MM.1S (cell line): ENCODE measurements at regions not wholly inside any gene's neighbourhood (a gene's known extent, or its start where the extent isn't known, plus 50 kb on each side); places are given as distances from the start of the nearest gene placed in this dataset.

Experiments used
- DNase-seq: peaks from one replicate; pipeline ENCODE4 v3.0.0-alpha.2; 2015
- H2AFZ ChIP-seq: fragments of 300-600 bp; sonication (generic); 2 replicates; pipeline ENCODE4 v1.6.0; 2016; ENCODE audit warnings: antibody characterized with exemption, low read length
- H3F3A ChIP-seq: fragments of 300-600 bp; sonication (generic); 2 replicates; pipeline ENCODE4 v1.6.1; 2016; ENCODE audit warnings: mild to moderate bottlenecking, antibody characterized with exemption, low read length, moderate library complexity, mixed read lengths; ENCODE audit not compliant: insufficient read depth
- H3K27ac ChIP-seq: fragments of 300-600 bp; sonication (generic); 2 replicates; pipeline ENCODE4 v1.5.1; 2016; ENCODE audit warnings: mild to moderate bottlenecking, low read length
- H3K27me3 ChIP-seq: fragments of 300-600 bp; sonication (generic); replicated peaks from 2 replicates; pipeline ENCODE4 v1.6.0; 2016; ENCODE audit warnings: low read length; ENCODE audit not compliant: insufficient read depth
- H3K36me3 ChIP-seq: fragments of 300-600 bp; sonication (generic); replicated peaks from 2 replicates; pipeline ENCODE4 v1.6.1; 2016; ENCODE audit warnings: mild to moderate bottlenecking, low read length, mixed read lengths; ENCODE audit not compliant: insufficient read depth
- H3K4me1 ChIP-seq: fragments of 300-600 bp; sonication (generic); 2 replicates; pipeline ENCODE4 v1.6.1; 2016; ENCODE audit warnings: low read length, mixed read lengths
- H3K4me2 ChIP-seq: fragments of 300-600 bp; sonication (generic); 2 replicates; pipeline ENCODE4 v1.6.0; 2016; ENCODE audit warnings: low read depth, low read length
- H3K4me3 ChIP-seq: fragments of 300-600 bp; sonication (generic); 2 replicates; pipeline ENCODE4 v1.5.1; 2016; ENCODE audit warnings: low read length, mixed read lengths
- H3K79me2 ChIP-seq: fragments of 300-600 bp; sonication (generic); 2 replicates; pipeline ENCODE4 v1.6.1; 2016; ENCODE audit warnings: mixed run types, low read length, mixed read lengths
- H3K9ac ChIP-seq: fragments of 300-600 bp; sonication (generic); 2 replicates; pipeline ENCODE4 v1.6.1; 2016; ENCODE audit warnings: low read length, mixed read lengths
- H3K9me2 ChIP-seq: fragments of 300-600 bp; sonication (generic); replicated peaks from 2 replicates; pipeline ENCODE4 v1.6.1; 2016; ENCODE audit warnings: mild to moderate bottlenecking, low read length, mixed read lengths; ENCODE audit not compliant: insufficient read depth
- H3K9me3 ChIP-seq: fragments of 300-600 bp; sonication (generic); replicated peaks from 2 replicates; pipeline ENCODE4 v1.6.1; 2016; ENCODE audit warnings: mild to moderate bottlenecking, low read length, mixed read lengths; ENCODE audit not compliant: insufficient read depth
- H4K20me1 ChIP-seq: fragments of 300-600 bp; sonication (generic); 2 replicates; pipeline ENCODE4 v1.6.1; 2016; ENCODE audit warnings: mild to moderate bottlenecking, low read length, moderate library complexity, mixed read lengths; ENCODE audit not compliant: insufficient read depth
- EZH2 ChIP-seq: fragments of 300-600 bp; sonication (generic); optimal IDR thresholded peaks from 2 replicates; pipeline ENCODE3; 2017; ENCODE audit warnings: low read depth, mild to moderate bottlenecking, antibody characterized with exemption, low read length, mixed read lengths
- EZH2phosphoT487 ChIP-seq: fragments of 300-600 bp; sonication (generic); IDR thresholded peaks from 2 replicates; pipeline ENCODE4 v1.6.1; 2018; ENCODE audit warnings: antibody characterized with exemption, low read length
- TF ChIP-seq, protein P1 (sequence below): fragments of 300-600 bp; sonication (generic); IDR thresholded peaks from 2 replicates; pipeline ENCODE4 v1.5.1; 2016; ENCODE audit warnings: antibody characterized with exemption, low read length, mixed read lengths

DNA sequence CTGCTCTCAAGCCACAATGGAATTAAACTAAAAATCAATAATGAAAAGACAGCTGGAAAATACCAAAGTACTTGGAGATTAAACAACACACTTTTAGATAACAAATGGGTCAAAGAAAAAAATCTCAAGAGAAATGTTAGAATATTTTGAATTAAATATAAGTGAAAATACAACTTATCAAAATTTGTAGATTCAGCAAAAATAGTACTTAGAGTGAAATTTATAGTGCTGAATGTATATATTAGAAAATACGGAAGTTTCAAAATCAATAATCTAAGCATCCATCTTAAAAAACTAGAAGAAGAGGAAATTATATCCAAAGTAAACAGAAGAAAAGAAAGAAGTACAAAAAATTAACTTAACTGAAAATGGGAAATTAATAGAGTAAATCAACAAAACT, 179.2 kb upstream of the CDH11 start:
- no peaks in the 10 kb centered on the region for H3K4me1 ChIP-seq
- no peak overlapping the region for H3K4me3 ChIP-seq
- H3F3A ChIP-seq: no peaks in the 10 kb centered on the region
- H3K9me3 ChIP-seq: no peaks in the 10 kb centered on the region; the same call in 1 of the 2 replicates
- H4K20me1 ChIP-seq: no peaks in the 10 kb centered on the region
- H3K9me2 ChIP-seq: no peaks in the 10 kb centered on the region
- H3K9ac ChIP-seq: no peak overlapping the region
- H3K36me3 ChIP-seq: no peaks in the 10 kb centered on the region
- TF ChIP-seq EZH2: no peak
- TF ChIP-seq EZH2phosphoT487: no peak
- TF ChIP-seq, protein P1, sequence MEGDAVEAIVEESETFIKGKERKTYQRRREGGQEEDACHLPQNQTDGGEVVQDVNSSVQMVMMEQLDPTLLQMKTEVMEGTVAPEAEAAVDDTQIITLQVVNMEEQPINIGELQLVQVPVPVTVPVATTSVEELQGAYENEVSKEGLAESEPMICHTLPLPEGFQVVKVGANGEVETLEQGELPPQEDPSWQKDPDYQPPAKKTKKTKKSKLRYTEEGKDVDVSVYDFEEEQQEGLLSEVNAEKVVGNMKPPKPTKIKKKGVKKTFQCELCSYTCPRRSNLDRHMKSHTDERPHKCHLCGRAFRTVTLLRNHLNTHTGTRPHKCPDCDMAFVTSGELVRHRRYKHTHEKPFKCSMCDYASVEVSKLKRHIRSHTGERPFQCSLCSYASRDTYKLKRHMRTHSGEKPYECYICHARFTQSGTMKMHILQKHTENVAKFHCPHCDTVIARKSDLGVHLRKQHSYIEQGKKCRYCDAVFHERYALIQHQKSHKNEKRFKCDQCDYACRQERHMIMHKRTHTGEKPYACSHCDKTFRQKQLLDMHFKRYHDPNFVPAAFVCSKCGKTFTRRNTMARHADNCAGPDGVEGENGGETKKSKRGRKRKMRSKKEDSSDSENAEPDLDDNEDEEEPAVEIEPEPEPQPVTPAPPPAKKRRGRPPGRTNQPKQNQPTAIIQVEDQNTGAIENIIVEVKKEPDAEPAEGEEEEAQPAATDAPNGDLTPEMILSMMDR: no peak
- no peak for DNase-seq
- no peaks in the 10 kb centered on the region for H3K79me2 ChIP-seq
- H3K4me2 ChIP-seq: no peak overlapping the region
- H2AFZ ChIP-seq: no peak overlapping the region
- H3K27ac ChIP-seq: no peak overlapping the region
- H3K27me3 ChIP-seq: no peaks in the 10 kb centered on the region

DNA sequence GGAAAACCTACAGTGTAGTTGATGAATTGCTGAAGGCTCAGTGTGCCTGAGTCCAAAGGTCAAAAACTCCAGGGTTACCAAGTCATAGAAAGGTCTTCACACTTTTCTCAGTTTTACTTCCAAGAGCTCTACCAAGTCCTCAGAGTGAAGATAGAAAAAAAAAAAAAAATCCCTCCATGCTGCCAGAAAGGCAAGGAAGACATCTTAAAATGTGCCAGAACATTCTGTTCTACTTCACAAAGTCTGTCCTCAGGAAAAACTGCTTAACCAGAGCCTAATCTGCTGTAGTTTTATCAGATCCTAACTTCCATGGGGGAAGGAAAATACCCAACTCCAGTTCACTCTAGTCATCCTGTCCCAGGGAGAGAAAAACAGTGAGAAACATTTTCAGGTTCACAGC, 175.6 kb upstream of the CDH11 start:
- H3F3A ChIP-seq: no peaks in the 10 kb centered on the region
- no peak overlapping the region for H3K4me2 ChIP-seq
- no peak overlapping the region for H3K4me3 ChIP-seq
- H3K27me3 ChIP-seq: no peaks in the 10 kb centered on the region
- no peaks in the 10 kb centered on the region for H3K9me2 ChIP-seq
- TF ChIP-seq, protein P1: no peak
- TF ChIP-seq EZH2 (no peak), EZH2phosphoT487 (no peak)
- no peak overlapping the region for H3K9ac ChIP-seq
- no peaks in the 10 kb centered on the region for H3K4me1 ChIP-seq
- no peaks in the 10 kb centered on the region; the same call in 1 of the 2 replicates for H3K9me3 ChIP-seq
- no peak for DNase-seq
- no peak overlapping the region for H2AFZ ChIP-seq
- H3K36me3 ChIP-seq: no peaks in the 10 kb centered on the region
- no peaks in the 10 kb centered on the region for H3K79me2 ChIP-seq
- H4K20me1 ChIP-seq: no peaks in the 10 kb centered on the region
- H3K27ac ChIP-seq: no peak overlapping the region

GRCh38 chr16:65295527-65295926, 173.7 kb upstream of the CDH11 start:
- no peak overlapping the region for H2AFZ ChIP-seq
- H3K36me3 ChIP-seq: no peaks in the 10 kb centered on the region
- no peaks in the 10 kb centered on the region for H3K4me1 ChIP-seq
- no peak overlapping the region for H3K27ac ChIP-seq
- H3K4me3 ChIP-seq: no peak overlapping the region
- no peak overlapping the region for H3K4me2 ChIP-seq
- no peaks in the 10 kb centered on the region for H3K79me2 ChIP-seq
- H3K9ac ChIP-seq: no peak overlapping the region
- no peak for DNase-seq
- H3K9me3 ChIP-seq: no peaks in the 10 kb centered on the region; the same call in 1 of the 2 replicates
- TF ChIP-seq EZH2phosphoT487 (no peak), EZH2 (no peak)
- TF ChIP-seq, protein P1: no peak
- H4K20me1 ChIP-seq: no peaks in the 10 kb centered on the region
- H3K9me2 ChIP-seq: no peaks in the 10 kb centered on the region
- H3F3A ChIP-seq: no peaks in the 10 kb centered on the region
- H3K27me3 ChIP-seq: no peaks in the 10 kb centered on the region
